Gastrocnemius medialis (tissue), 4 donors: ENCODE measurements at regions not wholly inside any gene's neighbourhood (a gene's known extent, or its start where the extent isn't known, plus 50 kb on each side); places are given as distances from the start of the nearest gene placed in this dataset.

Experiments
- ATAC-seq, 2 donors: fragments of 150-250 bp; one replicate each; pipeline ENCODE4 v1.9.1; 2016
- DNase-seq, 2 donors: peaks; one replicate each; pipeline ENCODE4 v3.0.0-alpha.2; 2019
- H3K27ac ChIP-seq, 4 donors: fragments of 200-600 bp; sonication (generic); 1 replicate in 1 of 4; 2 replicates in 3 of 4; pipeline ENCODE4 v1.5.1; 2016 to 2018; ENCODE audit warnings: mild to moderate bottlenecking in 2 of 4, moderate library complexity in 1 of 4
- H3K27me3 ChIP-seq, 3 donors: fragments of 200-600 bp; sonication (generic) in 2 of 3; 1 replicate in 1 of 3; 2 replicates in 2 of 3; pipeline versions ENCODE4 v1.5.1 to v1.6.0; 2016 to 2019; ENCODE audit warnings: mild to moderate bottlenecking in 1 of 3, moderate library complexity in 1 of 3
- H3K36me3 ChIP-seq, 2 donors: fragments of 200-600 bp; sonication (generic) in 1 of 2; one replicate each; pipeline ENCODE4 v1.5.1; 2017 to 2018
- H3K4me1 ChIP-seq, 2 donors: fragments of 200-600 bp; sonication (generic) in 1 of 2; one replicate each; pipeline ENCODE4 v1.5.1; 2016 to 2017; ENCODE audit warnings: mild to moderate bottlenecking in 2 of 2
- H3K4me3 ChIP-seq, 4 donors: fragments of 200-600 bp; sonication (generic) in 3 of 4; 1 replicate in 1 of 4; 2 replicates in 3 of 4; pipeline ENCODE4 v1.5.1; 2016 to 2019; ENCODE audit warnings: mild to moderate bottlenecking in 2 of 4
- H3K9me3 ChIP-seq, 3 donors: fragments of 200-600 bp; sonication (generic) in 2 of 3; 1 replicate in 1 of 3; 2 replicates in 2 of 3; pipeline ENCODE4 v1.5.1; 2016 to 2019
- CTCF ChIP-seq, 5 experiments: fragments of 450-650 bp in 3 of 5; fragments of 200-600 bp in 2 of 5; sonication (generic) in 2 of 5; IDR thresholded peaks in 4 of 5; conservative IDR thresholded peaks in 1 of 5; 1 replicate in 4 of 5; 2 replicates in 1 of 5; pipeline ENCODE4 v1.5.1; 2016 to 2019; ENCODE audit warnings: antibody characterized with exemption in 5 of 5, mild to moderate bottlenecking in 3 of 5, moderate library complexity in 3 of 5
- POLR2A ChIP-seq, 2 donors: fragments of 450-650 bp; IDR thresholded peaks; one replicate each; pipeline ENCODE4 v1.6.1; 2017; ENCODE audit warnings: antibody characterized with exemption in 2 of 2, mild to moderate bottlenecking in 2 of 2, moderate library complexity in 2 of 2
- in situ Hi-C, 4 donors: fragments of 200-750 bp; cut with MboI; loops; one replicate each; pipeline versions ENCODE4 v1.15.0 to v1.8.0; 2017; ENCODE audit warnings: low sequenced_read_pairs in 4 of 4
- intact Hi-C: fragments of 100-400 bp; cut with DNase I; formaldehyde crosslinking; loops from one replicate; pipeline ENCODE4 v1.15.1; 2023; ENCODE audit warnings: low total_unique reads

GRCh38 chr11:37372667-37373066, 774.6 kb upstream of the RAG2 start:
- ATAC-seq (no peak), DNase-seq (no peak)
- H3K27me3 ChIP-seq = no peaks in the 10 kb centered on the region
- TF ChIP-seq CTCF (IDR thresholded peaks at IDR 0.05 in 4 of 5, conservative IDR thresholded peaks at IDR 0.05 in 1 of 5) (no peak), POLR2A (IDR thresholded peaks at IDR 0.05) (no peak)
- no peak overlapping the region for H3K4me3 ChIP-seq
- H3K9me3 ChIP-seq = no peaks in the 10 kb centered on the region
- intact Hi-C loops = no loop called here
- H3K27ac ChIP-seq = no peak overlapping the region
- no peaks in the 10 kb centered on the region for H3K4me1 ChIP-seq
- in situ Hi-C loops = no loop called here
- H3K36me3 ChIP-seq = no peaks in the 10 kb centered on the region

GRCh38 chr11:37371346-37371970, 773.4 kb upstream of the RAG2 start:
- ATAC-seq = no peak
- intact Hi-C loops (no loop called here), in situ Hi-C loops (no loop called here)
- Histone ChIP-seq H3K4me3 (no peak overlapping the region), H3K9me3 (no peaks in the 10 kb centered on the region), H3K27ac (no peak overlapping the region), H3K27me3 (no peaks in the 10 kb centered on the region), H3K36me3 (no peaks in the 10 kb centered on the region), H3K4me1 (no peaks in the 10 kb centered on the region)
- TF ChIP-seq CTCF (IDR thresholded peaks at IDR 0.05 in 4 of 5, conservative IDR thresholded peaks at IDR 0.05 in 1 of 5) = no peak
- TF ChIP-seq POLR2A (IDR thresholded peaks at IDR 0.05) = no peak
- no peak for DNase-seq

- H3K9me3 ChIP-seq = no peaks in the 10 kb centered on the region
- ATAC-seq (no peak), DNase-seq (no peak)
- no peak overlapping the region for H3K4me3 ChIP-seq
- no peaks in the 10 kb centered on the region for H3K4me1 ChIP-seq
- in situ Hi-C loops = no loop called here
- no peaks in the 10 kb centered on the region for H3K27me3 ChIP-seq
- intact Hi-C loops = no loop called here
- no peak overlapping the region for H3K27ac ChIP-seq
- H3K36me3 ChIP-seq = no peaks in the 10 kb centered on the region
- TF ChIP-seq POLR2A (IDR thresholded peaks at IDR 0.05) = no peak
- no peak for TF ChIP-seq CTCF (IDR thresholded peaks at IDR 0.05 in 4 of 5, conservative IDR thresholded peaks at IDR 0.05 in 1 of 5)
Observed at GRCh38 chr11:37370817-37371216, 772.8 kb upstream of the RAG2 start.

GRCh38 chr11:37364246-37364839, 766.3 kb upstream of the RAG2 start:
- H3K36me3 ChIP-seq = no peaks in the 10 kb centered on the region
- TF ChIP-seq CTCF (IDR thresholded peaks at IDR 0.05 in 4 of 5, conservative IDR thresholded peaks at IDR 0.05 in 1 of 5) = no peak
- TF ChIP-seq POLR2A (IDR thresholded peaks at IDR 0.05) = no peak
- no peak overlapping the region for H3K27ac ChIP-seq
- intact Hi-C loops = no loop called here
- ATAC-seq (no peak), DNase-seq (no peak)
- H3K27me3 ChIP-seq = no peaks in the 10 kb centered on the region
- H3K9me3 ChIP-seq = no peaks in the 10 kb centered on the region
- in situ Hi-C loops = no loop called here
- H3K4me3 ChIP-seq = no peak overlapping the region
- no peaks in the 10 kb centered on the region for H3K4me1 ChIP-seq

- intact Hi-C loops = no loop called here
- no peak for TF ChIP-seq CTCF (IDR thresholded peaks at IDR 0.05 in 4 of 5, conservative IDR thresholded peaks at IDR 0.05 in 1 of 5)
- no peak for TF ChIP-seq POLR2A (IDR thresholded peaks at IDR 0.05)
Observed at GRCh38 chr11:37353192-37353591, 755.2 kb upstream of the RAG2 start.

More at GRCh38 chr11:37353192-37353591, 755.2 kb upstream of the RAG2 start:
- DNase-seq (no peak), ATAC-seq (no peak)
- no peaks in the 10 kb centered on the region for H3K27me3 ChIP-seq
- no peak overlapping the region for H3K4me3 ChIP-seq
- no peaks in the 10 kb centered on the region for H3K36me3 ChIP-seq
- no peaks in the 10 kb centered on the region for H3K4me1 ChIP-seq
- no peaks in the 10 kb centered on the region for H3K9me3 ChIP-seq
- no peak overlapping the region for H3K27ac ChIP-seq
- in situ Hi-C loops = no loop called here
